Fibroblast of lung (primary cell): ENCODE measurements at regions not wholly inside any gene's neighbourhood (a gene's known extent, or its start where the extent isn't known, plus 50 kb on each side); places are given as distances from the start of the nearest gene placed in this dataset.

Experiments
- EZH2 ChIP-seq: IDR thresholded peaks from 2 replicates; pipeline ENCODE4 v1.5.1; 2012; ENCODE audit warnings: low read length, control low read depth, mild to moderate bottlenecking; ENCODE audit errors: missing control alignments
- TF ChIP-seq, protein P1 (sequence below), 2 donors: IDR thresholded peaks in 1 of 2; conservative IDR thresholded peaks in 1 of 2; 1 replicate in 1 of 2; 2 replicates in 1 of 2; pipeline ENCODE4 v1.5.1; 2011 to 2012; ENCODE audit warnings: low read length in 2 of 2, control low read depth in 1 of 2, inconsistent platforms in 1 of 2, low read depth in 1 of 2, mild to moderate bottlenecking in 1 of 2

DNA sequence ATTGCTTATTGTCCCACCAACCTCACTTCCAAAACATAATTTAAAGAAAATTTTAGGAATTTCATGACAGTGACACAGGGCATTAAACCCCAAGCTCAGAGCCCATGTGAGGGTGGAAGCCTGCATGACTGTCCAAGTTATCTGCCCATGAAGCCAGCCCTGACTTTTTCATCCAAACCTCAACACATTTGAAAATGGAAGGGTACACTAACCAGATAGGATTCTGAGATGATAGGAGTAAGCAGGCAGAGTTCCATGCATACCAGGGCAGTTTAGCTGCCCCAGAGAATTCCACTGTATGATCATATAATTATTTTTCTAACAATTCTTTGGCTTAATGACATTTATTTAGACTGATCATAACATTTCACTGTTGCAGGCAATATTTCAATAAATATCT, 986.0 kb downstream of the TTLL7 start:
- TF ChIP-seq, protein P1, sequence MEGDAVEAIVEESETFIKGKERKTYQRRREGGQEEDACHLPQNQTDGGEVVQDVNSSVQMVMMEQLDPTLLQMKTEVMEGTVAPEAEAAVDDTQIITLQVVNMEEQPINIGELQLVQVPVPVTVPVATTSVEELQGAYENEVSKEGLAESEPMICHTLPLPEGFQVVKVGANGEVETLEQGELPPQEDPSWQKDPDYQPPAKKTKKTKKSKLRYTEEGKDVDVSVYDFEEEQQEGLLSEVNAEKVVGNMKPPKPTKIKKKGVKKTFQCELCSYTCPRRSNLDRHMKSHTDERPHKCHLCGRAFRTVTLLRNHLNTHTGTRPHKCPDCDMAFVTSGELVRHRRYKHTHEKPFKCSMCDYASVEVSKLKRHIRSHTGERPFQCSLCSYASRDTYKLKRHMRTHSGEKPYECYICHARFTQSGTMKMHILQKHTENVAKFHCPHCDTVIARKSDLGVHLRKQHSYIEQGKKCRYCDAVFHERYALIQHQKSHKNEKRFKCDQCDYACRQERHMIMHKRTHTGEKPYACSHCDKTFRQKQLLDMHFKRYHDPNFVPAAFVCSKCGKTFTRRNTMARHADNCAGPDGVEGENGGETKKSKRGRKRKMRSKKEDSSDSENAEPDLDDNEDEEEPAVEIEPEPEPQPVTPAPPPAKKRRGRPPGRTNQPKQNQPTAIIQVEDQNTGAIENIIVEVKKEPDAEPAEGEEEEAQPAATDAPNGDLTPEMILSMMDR (conservative IDR thresholded peaks at IDR 0.05 in 1 of 2, IDR thresholded peaks at IDR 0.05 in 1 of 2; ENCODE audit: low read depth in 1 of 2, low read length in 2 of 2): no peak
- no peak for TF ChIP-seq EZH2
